Endothelial cell of umbilical vein (primary cell): ENCODE measurements at regions not wholly inside any gene's neighbourhood (a gene's known extent, or its start where the extent isn't known, plus 50 kb on each side); places are given as distances from the start of the nearest gene placed in this dataset.

ENCODE experiments used
- BruUV-seq: library from RNA; stranded (reverse); fragments of 400-500 nt; replicated peaks from 2 replicates; lab custom pipeline; 2021; lab: Mats Ljungman, UMichigan
- CTCF ChIA-PET: fragments of 300-600, 350-600 bp; sonication (Branson Sonifier 250); formaldehyde crosslinking; loops from one replicate; lab custom pipeline; 2021; ENCODE audit warnings: antibody characterized with exemption, inconsistent platforms; lab: Charles Lee
- POLR2A ChIA-PET: fragments of 300-600, 350-600 bp; sonication (Branson Sonifier 250); formaldehyde crosslinking; loops from one replicate; lab custom pipeline; 2021; ENCODE audit warnings: antibody characterized with exemption, inconsistent platforms; lab: Charles Lee
- DNase-seq: peaks from one replicate; pipeline ENCODE4 v3.0.0-alpha.2; 2011; ENCODE audit warnings: low read depth, low spot score
- FAIRE-seq: peaks from 2 replicates; lab custom pipeline; 2011; peaks lifted over from hg19 to GRCh38; lab: Jason Lieb, UNC
- H2AFZ ChIP-seq: 2 replicates; pipeline ENCODE4 v1.6.0; 2012; ENCODE audit warnings: low read depth, low read length, control low read depth, inconsistent platforms
- H3K27ac ChIP-seq: 2 replicates; pipeline ENCODE4 v1.5.1; 2011; ENCODE audit warnings: low read depth, mild to moderate bottlenecking, control low read depth, low read length, moderate library complexity; ENCODE audit not compliant: insufficient read depth
- H3K27me3 ChIP-seq, 2 experiments: 2 replicates each; pipeline versions ENCODE4 v1.6.0 to v1.6.1; 2011; ENCODE audit warnings: low read length in 2 of 2, mixed read lengths in 1 of 2; ENCODE audit not compliant: control insufficient read depth in 2 of 2, insufficient read depth in 2 of 2
- H3K36me3 ChIP-seq, 2 experiments: 2 replicates in 1 of 2; 3 replicates in 1 of 2; pipeline ENCODE4 v1.5.1; 2011; ENCODE audit warnings: low read length in 2 of 2, mild to moderate bottlenecking in 1 of 2, moderate library complexity in 1 of 2; ENCODE audit not compliant: control insufficient read depth in 2 of 2, insufficient read depth in 2 of 2; ENCODE audit errors: extremely low read depth in 1 of 2
- H3K4me1 ChIP-seq: 3 replicates; pipeline ENCODE4 v1.5.1; 2011; ENCODE audit warnings: mild to moderate bottlenecking, low read length; ENCODE audit not compliant: control insufficient read depth, insufficient read depth; ENCODE audit errors: extremely low read depth
- H3K4me2 ChIP-seq: 2 replicates; pipeline ENCODE4 v1.6.1; 2011; ENCODE audit warnings: low read length, control low read depth, mixed read lengths; ENCODE audit not compliant: insufficient read depth
- H3K4me3 ChIP-seq, 3 experiments: fragments of 200-600 bp in 1 of 3; sonication (generic), shearing (Covaris generic) in 1 of 3; replicated peaks in 1 of 3; 2 replicates each; pipeline ENCODE4 v1.5.1; 2011 to 2016; ENCODE audit warnings: control low read depth in 3 of 3, low read length in 3 of 3, mild to moderate bottlenecking in 2 of 3, inconsistent platforms in 1 of 3, low read depth in 1 of 3, moderate library complexity in 1 of 3; ENCODE audit not compliant: insufficient read depth in 1 of 3
- H3K79me2 ChIP-seq: 2 replicates; pipeline ENCODE4 v1.6.0; 2012; ENCODE audit warnings: low read length, inconsistent platforms; ENCODE audit not compliant: control insufficient read depth, insufficient read depth
- H3K9ac ChIP-seq: replicated peaks from 2 replicates; pipeline ENCODE3; 2011; ENCODE audit warnings: low read length, control low read depth; ENCODE audit not compliant: insufficient read depth; ENCODE audit errors: extremely low read depth
- H3K9me1 ChIP-seq: replicated peaks from 3 replicates; pipeline ENCODE4 v1.6.0; 2011; ENCODE audit warnings: mild to moderate bottlenecking, low read length; ENCODE audit not compliant: control insufficient read depth, insufficient read depth; ENCODE audit errors: extremely low read depth
- H3K9me3 ChIP-seq: replicated peaks from 2 replicates; pipeline ENCODE4 v1.5.1; 2012; ENCODE audit warnings: low read length, inconsistent platforms; ENCODE audit not compliant: control insufficient read depth, insufficient read depth
- H4K20me1 ChIP-seq: replicated peaks from 2 replicates; pipeline ENCODE3; 2011; ENCODE audit warnings: mild to moderate bottlenecking, low read length; ENCODE audit not compliant: control insufficient read depth, insufficient read depth; ENCODE audit errors: extremely low read depth
- FOS ChIP-seq: IDR thresholded peaks from 2 replicates; pipeline ENCODE4 v1.6.1; 2011; ENCODE audit warnings: mild to moderate bottlenecking, low read length, moderate library complexity, borderline replicate concordance; ENCODE audit not compliant: insufficient read depth
- GATA2 ChIP-seq: IDR thresholded peaks from 2 replicates; pipeline ENCODE4 v1.7.0; 2011; ENCODE audit warnings: low read depth, mild to moderate bottlenecking, moderate library complexity, mixed read lengths, low read length; ENCODE audit not compliant: insufficient read length, insufficient read depth
- JUN ChIP-seq: IDR thresholded peaks from 2 replicates; pipeline ENCODE4 v1.6.1; 2011; ENCODE audit warnings: borderline replicate concordance, low read depth; ENCODE audit not compliant: insufficient read length, insufficient read depth
- POLR2A ChIP-seq: IDR thresholded peaks from 2 replicates; pipeline ENCODE4 v1.6.1; 2012; ENCODE audit warnings: low read depth, mild to moderate bottlenecking, control low read depth, low read length
- POLR2AphosphoS5 ChIP-seq: IDR thresholded peaks from 2 replicates; pipeline ENCODE4 v1.6.1; 2012; ENCODE audit warnings: low read depth, mild to moderate bottlenecking, control low read depth, low read length, moderate library complexity; ENCODE audit not compliant: insufficient read depth
- dilution Hi-C: fragments of 300-500 bp; cut with MboI; formaldehyde crosslinking; loops from one replicate; pipeline ENCODE4 v1.15.0; 2019; ENCODE audit warnings: low sequenced_read_pairs; ENCODE audit not compliant: extremely low pct_ligation_motif_present
- intact Hi-C: fragments of 100-400 bp; cut with micrococcal nuclease; formaldehyde crosslinking; loops from one replicate; pipeline ENCODE4 v1.10.0; 2022
- TF ChIP-seq, protein P1 (sequence below), 2 donors: IDR thresholded peaks; 1 replicate in 1 of 2; 2 replicates in 1 of 2; pipeline ENCODE4 v1.5.1; 2011; ENCODE audit warnings: low read length in 2 of 2, mild to moderate bottlenecking in 2 of 2, moderate library complexity in 2 of 2, control low read depth in 1 of 2, inconsistent platforms in 1 of 2, low read depth in 1 of 2; ENCODE audit not compliant: insufficient read depth in 1 of 2; ENCODE audit errors: extremely low read depth in 1 of 2

DNA sequence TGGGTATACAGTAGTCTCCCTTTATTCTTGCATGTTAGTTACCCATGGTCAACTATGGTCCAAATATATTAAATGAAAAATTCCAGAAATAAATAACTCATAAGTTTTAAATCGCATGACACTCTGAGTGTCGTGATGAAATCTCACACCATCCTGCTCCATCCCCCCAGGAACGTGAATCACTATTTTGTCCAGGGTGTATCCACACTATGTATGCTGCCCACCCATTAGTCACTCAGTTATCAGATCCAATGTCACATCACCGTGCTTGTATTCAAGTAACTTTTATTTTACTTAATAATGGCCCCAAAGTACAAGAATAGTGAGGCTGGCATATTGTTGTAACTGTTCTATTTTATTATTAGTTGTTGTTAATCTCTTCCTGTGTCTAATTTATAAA is 115.8 kb upstream of the SERP2 start:
- Histone ChIP-seq H3K9me3 (no peaks in the 10 kb centered on the region), H3K27ac (no peak overlapping the region), H3K9me1 (no peaks in the 10 kb centered on the region), H3K4me2 (no peak overlapping the region), H3K4me1 (peaks cover 24% of the 10 kb centered on the region), H3K9ac (no peak overlapping the region), H4K20me1 (no peaks in the 10 kb centered on the region), H3K4me3 (no peak overlapping the region), H3K79me2 (no peaks in the 10 kb centered on the region), H2AFZ (no peak overlapping the region), H3K27me3 (no peaks in the 10 kb centered on the region), H3K36me3 (no peaks in the 10 kb centered on the region)
- ChIA-PET POLR2A (no interaction called here), CTCF (no interaction called here)
- intact Hi-C loops = no loop called here
- TF ChIP-seq, protein P1, sequence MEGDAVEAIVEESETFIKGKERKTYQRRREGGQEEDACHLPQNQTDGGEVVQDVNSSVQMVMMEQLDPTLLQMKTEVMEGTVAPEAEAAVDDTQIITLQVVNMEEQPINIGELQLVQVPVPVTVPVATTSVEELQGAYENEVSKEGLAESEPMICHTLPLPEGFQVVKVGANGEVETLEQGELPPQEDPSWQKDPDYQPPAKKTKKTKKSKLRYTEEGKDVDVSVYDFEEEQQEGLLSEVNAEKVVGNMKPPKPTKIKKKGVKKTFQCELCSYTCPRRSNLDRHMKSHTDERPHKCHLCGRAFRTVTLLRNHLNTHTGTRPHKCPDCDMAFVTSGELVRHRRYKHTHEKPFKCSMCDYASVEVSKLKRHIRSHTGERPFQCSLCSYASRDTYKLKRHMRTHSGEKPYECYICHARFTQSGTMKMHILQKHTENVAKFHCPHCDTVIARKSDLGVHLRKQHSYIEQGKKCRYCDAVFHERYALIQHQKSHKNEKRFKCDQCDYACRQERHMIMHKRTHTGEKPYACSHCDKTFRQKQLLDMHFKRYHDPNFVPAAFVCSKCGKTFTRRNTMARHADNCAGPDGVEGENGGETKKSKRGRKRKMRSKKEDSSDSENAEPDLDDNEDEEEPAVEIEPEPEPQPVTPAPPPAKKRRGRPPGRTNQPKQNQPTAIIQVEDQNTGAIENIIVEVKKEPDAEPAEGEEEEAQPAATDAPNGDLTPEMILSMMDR (IDR thresholded peaks at IDR 0.05; ENCODE audit: extremely low read depth in 1 of 2, insufficient read depth in 1 of 2, low read depth in 1 of 2, low read length in 2 of 2) = no peak
- TF ChIP-seq POLR2A = no peak
- TF ChIP-seq JUN = no peak
- TF ChIP-seq POLR2AphosphoS5 = no peak
- TF ChIP-seq GATA2 = peak; percentile 43
- peak; percentile 20 for TF ChIP-seq FOS
- DNase-seq (no peak), FAIRE-seq (no peak)
- dilution Hi-C loops = no loop called here
- no TSS peak for BruUV-seq
